CD4-positive, alpha-beta T cell treated with Interferon gamma for 1 hour (primary cell): ENCODE measurements at regions not wholly inside any gene's neighbourhood (a gene's known extent, or its start where the extent isn't known, plus 50 kb on each side); places are given as distances from the start of the nearest gene placed in this dataset.
"Not testable (repeated sequence)": the region's sequence is repeated elsewhere in the genome, so short reads cannot be mapped to it uniquely, and the experiment has no call there.

ENCODE experiments used
- DNase-seq: peaks from one replicate; pipeline ENCODE4 v3.0.0-alpha.2; 2020

GRCh38 chr4:112061207-112061817, 83.9 kb upstream of the FAM241A start:
- no peak for DNase-seq

DNA sequence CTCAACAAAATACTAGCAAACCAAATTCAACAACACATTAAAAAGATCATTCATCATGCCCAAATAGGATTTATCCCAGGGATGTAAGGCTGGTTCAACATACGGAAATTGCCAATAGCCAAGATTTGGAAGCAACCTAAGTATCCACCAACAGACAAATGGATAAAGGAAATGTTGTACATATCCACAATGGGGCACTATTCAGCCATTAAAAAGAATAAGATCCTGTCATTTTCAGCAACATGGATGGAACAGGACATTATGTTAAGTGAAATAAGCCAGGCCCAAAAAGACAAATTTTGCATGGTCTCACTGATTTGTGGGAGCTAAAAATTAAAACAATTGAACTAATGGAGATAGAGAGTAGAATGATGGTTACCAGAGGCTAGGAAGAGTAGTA, 82.0 kb upstream of the FAM241A start:
- DNase-seq, result no peak

DNA sequence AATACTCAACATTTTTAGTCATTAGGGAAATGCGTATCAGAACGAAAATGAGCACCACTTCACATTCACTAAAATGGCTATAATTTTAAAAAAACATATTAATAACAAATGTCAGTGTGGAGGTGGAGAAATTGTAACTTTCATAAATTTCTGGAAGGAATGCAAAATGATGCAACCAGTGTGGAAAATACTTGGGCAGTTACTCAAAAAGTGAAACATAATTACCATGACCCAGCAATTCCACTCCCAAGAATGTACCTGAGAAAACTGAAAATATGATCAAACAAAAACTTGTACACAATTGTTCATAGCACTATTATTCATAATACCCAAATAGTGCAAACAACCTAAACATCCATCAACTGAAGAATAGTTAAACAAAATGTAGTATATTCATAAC, 76.1 kb upstream of the FAM241A start:
- DNase-seq, result no peak

GRCh38 chr4:112073181-112073580, 72.1 kb upstream of the FAM241A start:
- no peak for DNase-seq

DNA sequence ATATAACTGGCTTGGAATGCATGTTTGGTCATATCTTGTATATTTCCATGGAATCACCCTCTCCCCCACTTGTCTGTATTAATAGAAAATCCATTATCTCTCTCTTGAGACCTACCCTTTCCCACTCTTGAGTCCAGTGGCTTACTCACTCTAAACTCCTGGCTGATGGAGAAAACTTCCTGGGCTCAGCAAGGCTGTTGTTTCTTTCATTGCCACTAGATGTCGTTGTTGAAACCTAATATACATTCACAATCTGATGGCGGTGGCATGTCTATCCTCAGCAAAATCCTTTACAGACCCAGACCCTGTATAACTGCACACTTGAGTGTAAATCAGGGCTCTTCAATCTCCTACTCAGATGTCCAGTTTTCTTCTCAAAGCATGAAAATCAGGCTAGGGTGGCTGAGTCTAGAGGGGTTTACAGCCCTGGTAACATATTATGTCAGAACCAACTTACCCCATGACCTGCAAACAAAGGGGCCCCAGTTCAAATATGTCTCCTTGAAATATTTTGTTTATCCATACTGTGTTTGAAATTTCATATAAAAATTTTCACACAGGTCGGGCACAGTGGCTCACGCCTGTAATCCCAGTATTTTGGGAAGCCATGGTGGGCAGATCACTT, 70.0 kb upstream of the FAM241A start:
- DNase-seq, result peak; percentile 8

DNA sequence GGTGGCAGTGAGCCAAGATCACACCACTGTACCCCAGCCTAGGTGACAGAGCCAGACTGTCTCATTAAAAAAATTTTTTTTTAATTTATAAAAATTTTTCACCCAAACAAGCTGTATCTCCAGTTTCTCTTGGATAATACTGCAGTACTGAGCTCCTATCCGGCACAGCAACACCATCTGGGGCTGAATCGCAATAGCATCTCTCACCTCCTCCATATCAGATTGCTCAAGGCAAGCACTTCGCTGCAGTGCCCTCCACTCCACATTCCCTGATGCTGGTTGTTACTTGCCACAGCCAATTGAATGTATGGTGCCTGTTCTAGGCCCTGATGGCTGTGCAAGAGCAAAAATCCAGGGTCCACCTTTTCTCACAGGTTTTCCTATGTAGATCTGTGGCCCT, 69.3 kb upstream of the FAM241A start:
- DNase-seq, result no peak

GRCh38 chr4:112076919-112077608, 68.2 kb upstream of the FAM241A start:
- no peak for DNase-seq

GRCh38 chr4:112077743-112078142, 67.5 kb upstream of the FAM241A start:
- no peak for DNase-seq

DNA sequence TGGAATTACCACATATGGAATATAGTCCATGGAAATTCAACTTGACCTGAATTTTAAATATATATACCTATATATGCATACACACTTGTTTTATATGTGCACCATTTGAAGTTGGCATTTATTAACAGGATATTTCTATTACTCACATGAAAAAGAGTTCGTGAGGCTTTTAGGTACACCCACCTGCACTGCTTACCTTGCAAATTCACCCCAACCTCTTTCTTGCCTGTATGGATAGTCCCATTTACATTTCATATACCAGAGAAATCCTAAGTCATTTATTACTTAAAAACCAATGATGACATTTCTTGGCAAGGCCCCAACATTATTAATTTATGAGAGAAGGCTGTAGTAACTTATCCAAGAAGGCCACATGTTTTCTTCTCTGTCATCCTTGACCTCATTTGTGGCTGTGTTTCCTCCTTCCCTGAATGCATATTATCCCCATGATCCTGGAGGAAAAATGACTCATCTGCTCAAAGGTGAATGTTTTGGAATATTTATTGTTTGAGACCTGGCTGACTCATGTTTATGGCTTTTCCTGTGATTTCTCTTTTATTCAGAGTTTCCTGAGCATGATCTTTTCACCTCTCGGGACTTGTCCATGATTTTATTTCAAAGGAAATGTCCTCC, 62.2 kb upstream of the FAM241A start:
- no peak for DNase-seq

DNA sequence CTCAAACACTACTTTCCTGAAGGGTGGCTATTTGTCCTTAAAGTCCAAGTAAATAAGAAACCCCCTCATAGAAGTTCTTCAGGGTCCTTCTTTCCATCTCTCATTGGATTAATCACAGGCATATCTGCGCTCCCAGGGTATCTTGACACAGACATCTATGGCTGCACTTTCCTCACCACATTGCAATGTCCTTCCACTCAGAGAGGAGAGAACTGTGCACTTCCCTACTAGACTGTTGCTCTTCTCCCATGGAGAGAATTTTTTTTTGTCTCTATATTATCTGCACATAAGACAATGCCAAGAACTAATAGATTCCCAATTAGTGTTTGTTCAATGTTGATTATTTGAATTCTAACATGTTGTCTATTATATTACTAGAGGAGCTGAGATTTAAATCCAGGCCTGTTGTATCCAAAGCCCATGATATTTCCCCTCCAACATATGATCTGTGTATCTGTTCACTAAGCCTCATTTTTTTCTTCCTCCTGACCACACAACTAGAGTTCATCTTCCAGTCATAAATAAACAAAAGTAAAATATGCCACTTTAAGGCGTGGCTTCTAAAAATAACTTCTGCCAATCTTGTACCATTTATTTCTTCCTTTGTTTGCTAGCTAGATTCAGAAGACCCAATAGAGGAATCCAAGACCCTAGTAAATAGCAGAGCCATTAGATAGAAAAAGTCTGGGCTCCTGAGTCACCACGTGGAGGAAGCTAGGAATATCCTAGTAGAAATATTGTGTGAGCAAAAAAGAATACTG, 61.5 kb upstream of the FAM241A start:
- no peak for DNase-seq

DNA sequence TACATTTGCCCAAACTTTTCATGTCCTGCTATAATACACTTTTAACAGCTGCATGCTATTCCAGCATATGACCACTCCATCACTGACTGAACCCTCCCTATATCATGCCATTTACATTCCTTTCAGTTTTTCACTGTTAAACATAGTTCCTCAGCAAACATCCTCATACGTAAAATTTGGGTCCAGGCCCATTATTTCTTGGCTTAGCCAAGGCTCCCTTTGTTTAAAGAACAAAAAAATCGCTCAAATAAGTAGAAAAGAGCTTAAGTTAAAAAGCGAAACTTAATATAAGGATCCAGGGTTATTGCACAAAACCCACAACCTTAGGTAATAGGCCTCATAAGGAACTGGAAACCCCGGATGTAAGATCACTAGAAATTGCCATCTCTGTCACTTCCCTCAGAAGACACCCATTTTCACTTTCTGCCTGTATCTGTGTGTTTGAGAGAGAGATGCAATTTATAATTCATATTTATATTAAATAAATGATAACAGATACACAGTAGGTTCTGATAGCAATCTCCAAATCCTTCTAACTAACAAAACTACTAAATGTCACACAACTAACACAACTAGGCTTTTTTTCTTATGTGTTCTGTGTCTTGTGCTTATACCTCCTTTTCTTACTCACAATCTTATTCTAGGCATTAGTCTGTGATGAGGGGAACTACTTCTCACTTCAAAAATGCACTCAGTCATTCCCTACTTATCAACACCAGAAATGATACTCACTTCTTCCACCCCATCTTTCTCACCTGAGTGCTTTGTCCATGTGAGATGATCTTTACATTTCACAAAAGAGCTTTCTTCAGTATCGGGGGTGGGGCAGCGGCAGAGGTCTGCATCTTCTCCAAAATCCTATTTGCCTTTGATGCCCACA, 59.9 kb upstream of the FAM241A start:
- no peak for DNase-seq

- no peak for DNase-seq
Measured at GRCh38 chr4:112086036-112086434, 59.2 kb upstream of the FAM241A start.

DNA sequence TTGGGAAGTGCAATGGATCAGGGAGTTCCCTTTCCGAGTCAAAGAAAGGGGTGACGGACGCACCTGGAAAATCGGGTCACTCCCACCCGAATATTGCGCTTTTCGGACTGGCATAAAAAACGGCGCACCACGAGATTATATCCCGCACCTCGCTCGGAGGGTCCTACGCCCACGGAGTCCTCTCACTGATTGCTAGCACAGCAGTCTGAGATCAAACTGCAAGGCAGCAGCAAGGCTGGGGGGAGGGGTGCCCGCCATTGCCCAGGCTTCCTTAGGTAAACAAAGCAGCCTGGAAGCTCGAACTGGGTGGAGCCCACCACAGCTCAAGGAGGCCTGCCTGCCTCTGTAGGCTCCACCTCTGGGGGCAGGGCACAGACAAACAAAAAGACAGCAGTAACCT, 58.6 kb upstream of the FAM241A start:
- not testable (repeated sequence) for DNase-seq

- DNase-seq, result not testable (repeated sequence)
Measured at GRCh38 chr4:112092330-112092729, 52.9 kb upstream of the FAM241A start.

GRCh38 chr4:112093636-112094202, 51.5 kb upstream of the FAM241A start:
- no peak for DNase-seq

DNA sequence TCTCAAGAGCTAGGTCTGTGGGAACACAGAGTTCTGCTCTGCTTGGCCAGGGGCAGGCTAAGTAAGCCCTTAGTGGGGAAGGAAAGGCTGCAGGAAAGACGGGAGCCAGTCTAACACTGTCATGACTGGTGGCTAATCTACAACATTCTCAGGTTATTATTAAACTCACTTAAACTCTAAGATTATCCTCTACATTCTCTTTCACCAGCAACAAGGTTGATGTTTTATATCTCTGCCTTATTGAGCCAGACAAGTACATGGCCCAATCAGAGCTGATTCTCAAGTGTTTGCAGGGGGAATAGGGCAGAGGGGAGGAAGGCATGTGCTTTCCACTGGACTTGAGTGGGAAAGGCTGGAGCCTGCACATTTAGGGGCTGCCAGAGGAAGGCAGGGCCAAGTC, 50.9 kb upstream of the FAM241A start:
- DNase-seq, result no peak
